SW 1271 (cell line): ENCODE measurements at regions not wholly inside any gene's neighbourhood (a gene's known extent, or its start where the extent isn't known, plus 50 kb on each side); places are given as distances from the start of the nearest gene placed in this dataset.

ENCODE experiments used
- DNase-seq, 2 experiments: peaks; one replicate each; lab custom pipeline; 2025; lab: John Stamatoyannopoulos, UW

GRCh38 chr5:116650964-116651363 lies 76.3 kb upstream of the SEMA6A start:
- DNase-seq, result no peak

DNA sequence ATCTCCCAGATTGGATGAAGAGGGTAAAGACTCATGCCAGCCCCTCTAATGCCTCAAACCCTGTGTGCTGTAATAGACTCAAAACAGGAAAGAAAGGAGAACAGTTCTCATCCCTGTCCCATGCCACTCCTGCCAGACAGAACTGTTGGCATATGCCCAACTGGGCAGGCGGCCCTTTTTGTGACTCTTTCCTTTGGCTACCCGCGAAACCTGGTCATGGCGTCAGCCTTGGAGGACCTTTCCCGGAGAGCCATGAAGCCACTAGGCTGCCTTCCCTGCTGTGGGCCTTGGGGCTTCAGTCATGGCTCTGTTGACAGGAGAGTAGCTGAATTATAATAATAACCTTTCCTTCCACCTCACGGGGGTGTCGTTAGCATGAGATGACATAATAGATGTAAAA lies 75.9 kb upstream of the SEMA6A start:
- no peak for DNase-seq

- DNase-seq, result no peak
Observed at GRCh38 chr5:116646611-116647289, 72.1 kb upstream of the SEMA6A start.

- no peak for DNase-seq
Observed at GRCh38 chr5:116645627-116646026, 71.0 kb upstream of the SEMA6A start.

DNA sequence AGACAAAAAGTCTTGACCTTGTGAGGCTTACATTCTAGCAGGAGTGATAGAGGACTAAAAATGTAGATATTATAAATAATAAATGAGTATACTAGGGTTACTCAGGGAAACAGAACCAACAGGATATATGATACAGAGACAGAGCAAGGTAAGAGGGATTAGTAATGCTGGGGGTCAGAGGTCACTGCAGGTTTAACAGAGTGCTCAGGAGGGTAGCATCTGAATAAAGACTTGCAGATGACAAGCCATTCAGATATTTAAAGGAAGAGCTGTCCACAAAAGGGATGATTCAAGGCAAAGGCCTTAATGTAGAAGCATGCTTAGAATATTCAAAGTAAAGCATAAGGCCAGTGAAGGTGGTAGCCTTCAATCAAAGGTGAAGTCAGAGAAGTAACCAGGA lies 65.6 kb upstream of the SEMA6A start:
- DNase-seq, result no peak

- no peak for DNase-seq
Observed at GRCh38 chr5:116637149-116637740, 62.6 kb upstream of the SEMA6A start.

- no peak for DNase-seq
Observed at GRCh38 chr5:116632890-116633289, 58.3 kb upstream of the SEMA6A start.

- no peak for DNase-seq
Observed at GRCh38 chr5:116631147-116631546, 56.5 kb upstream of the SEMA6A start.

DNA sequence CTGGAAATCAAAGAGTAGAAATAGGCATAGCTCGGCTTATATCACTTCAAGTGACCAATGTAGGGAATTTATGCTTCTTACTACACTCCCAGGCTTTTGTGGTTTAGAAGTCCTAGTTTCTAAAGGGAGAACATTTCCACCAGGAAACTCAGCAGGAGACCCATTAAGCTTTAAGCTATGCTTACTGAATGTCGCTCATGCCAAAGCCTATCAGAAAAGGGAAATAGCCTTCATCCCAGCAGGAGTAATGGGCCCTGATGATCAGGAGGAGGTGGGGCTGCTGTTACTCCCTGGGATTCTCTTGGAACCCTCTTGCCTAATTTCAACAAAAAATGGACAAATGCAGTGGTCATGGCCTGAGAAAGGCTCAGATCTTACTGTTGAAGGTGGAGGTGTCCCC lies 54.5 kb upstream of the SEMA6A start:
- no peak for DNase-seq

DNA sequence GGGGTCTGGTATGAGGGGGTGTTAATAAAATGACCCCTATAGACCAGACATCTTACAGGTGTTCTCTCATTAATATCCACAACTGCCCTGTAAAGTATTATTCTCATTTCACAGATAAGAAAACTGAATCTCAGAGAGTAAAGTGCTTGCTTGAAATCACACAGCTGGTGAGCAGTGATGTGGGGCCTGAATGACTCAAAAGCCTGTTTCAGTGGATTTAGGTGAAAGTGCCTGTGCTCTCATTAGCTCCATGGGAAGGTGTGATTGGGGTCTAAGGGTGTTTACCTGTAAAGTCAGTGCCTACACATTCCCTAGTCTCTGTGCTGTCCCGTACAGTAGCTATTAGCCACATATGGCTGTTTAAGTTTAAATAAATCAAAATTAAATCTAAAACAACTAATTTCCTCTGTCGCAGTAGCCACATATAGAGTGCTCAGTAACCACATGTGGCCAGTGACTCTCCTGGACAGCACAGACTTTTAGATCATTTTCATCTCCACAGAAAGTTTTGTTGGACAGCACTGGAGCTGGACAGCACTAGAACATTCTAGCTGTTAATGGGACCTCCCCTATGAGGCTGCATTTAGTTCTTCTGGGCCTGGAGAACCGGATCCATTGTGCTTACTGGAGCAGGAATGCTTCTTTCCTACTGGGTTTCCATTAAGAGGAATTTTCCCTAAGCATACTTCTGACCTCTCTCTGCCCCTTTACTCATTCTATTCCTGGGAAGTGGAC lies 52.5 kb upstream of the SEMA6A start:
- no peak for DNase-seq

DNA sequence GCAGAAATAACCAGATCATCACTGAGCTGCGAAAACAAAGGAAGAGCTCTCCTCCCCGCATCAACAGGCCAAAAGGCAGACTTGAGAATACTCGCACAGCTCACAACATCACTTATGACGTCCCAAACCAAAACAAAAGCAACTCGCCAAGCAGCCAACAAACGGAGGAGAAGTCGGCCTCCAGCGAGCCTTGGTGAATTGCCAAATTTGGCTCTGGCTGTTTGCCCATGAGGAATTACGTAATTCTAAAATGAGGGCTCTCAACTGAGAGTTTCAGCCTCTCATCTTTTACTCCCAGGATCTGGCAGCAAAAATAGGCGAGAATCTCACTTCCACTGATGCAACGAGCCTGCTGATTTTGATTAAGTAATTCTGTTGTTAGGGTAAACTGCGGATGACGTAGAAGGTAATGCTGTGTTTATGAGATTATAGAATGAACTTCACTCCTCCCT lies 51.7 kb upstream of the SEMA6A start:
- no peak for DNase-seq
